ENCODE measurements at regions not wholly inside any gene's neighbourhood (a gene's known extent, or its start where the extent isn't known, plus 50 kb on each side); places are given as distances from the start of the nearest gene placed in this dataset.

GRCh38 chr1:199959775-199960110, 67.8 kb upstream of the NR5A2 start:
- no peak for DNase-seq (ENCODE audit: low spot score)
- Histone ChIP-seq H3K4me1 (ENCODE audit: control insufficient read depth in 1 of 2, low read depth in 2 of 2) (no peaks in the 10 kb centered on the region), H3K27me3 (replicated peaks; ENCODE audit: insufficient read depth) (no peaks in the 10 kb centered on the region), H3K36me3 (no peaks in the 10 kb centered on the region), H3K4me3 (no peak overlapping the region), H3K27ac (no peak overlapping the region), H3K9me3 (no peaks in the 10 kb centered on the region)
- no peak for ATAC-seq (ENCODE audit: insufficient number of reproducible peaks, low FRiP score, low read depth)
- no peak for TF ChIP-seq CTCF (IDR thresholded peaks at IDR 0.05)

- Histone ChIP-seq H3K4me3 (no peak overlapping the region), H3K4me1 (ENCODE audit: control insufficient read depth in 1 of 2, low read depth in 2 of 2) (no peaks in the 10 kb centered on the region), H3K27ac (no peak overlapping the region), H3K27me3 (replicated peaks; ENCODE audit: insufficient read depth) (no peaks in the 10 kb centered on the region), H3K36me3 (no peaks in the 10 kb centered on the region), H3K9me3 (no peaks in the 10 kb centered on the region)
- no peak for ATAC-seq (ENCODE audit: insufficient number of reproducible peaks, low FRiP score, low read depth)
- no peak for DNase-seq (ENCODE audit: low spot score)
- TF ChIP-seq CTCF (IDR thresholded peaks at IDR 0.05) = no peak
Observed at GRCh38 chr1:199970125-199970524, 57.4 kb upstream of the NR5A2 start.

DNA sequence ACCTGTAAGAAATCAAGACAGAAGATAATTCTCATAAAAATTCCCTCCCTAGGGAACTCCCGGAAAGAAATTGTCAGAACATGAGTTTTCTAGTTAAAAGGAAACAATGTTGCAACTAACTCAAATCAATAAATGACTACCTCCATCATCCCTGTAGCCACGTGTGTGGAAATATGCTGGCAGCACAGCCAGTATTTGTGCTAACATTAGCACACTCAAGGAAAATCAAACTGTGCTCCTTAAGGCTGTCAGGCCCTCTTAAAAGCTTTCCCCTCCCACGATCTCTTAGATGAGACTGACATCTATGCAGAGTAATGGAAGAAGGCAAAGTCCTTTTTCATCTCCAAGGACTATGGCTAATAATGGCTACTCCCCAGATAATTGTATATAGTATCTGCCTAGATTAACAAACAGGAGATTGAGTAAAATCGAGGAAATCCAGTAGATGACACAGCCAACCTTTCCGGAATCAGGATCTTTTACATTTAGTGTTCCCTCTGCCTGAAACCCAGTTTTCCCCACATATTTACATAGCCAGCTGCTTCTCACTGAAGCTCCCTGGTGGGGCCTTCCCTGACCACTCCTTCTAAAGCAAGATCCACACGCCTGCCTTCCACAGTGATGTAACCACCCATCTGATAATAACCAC, 50.9 kb upstream of the NR5A2 start:
- H3K4me3 ChIP-seq = no peak overlapping the region

More for the DNA sequence above, 50.9 kb upstream of the NR5A2 start:
- Histone ChIP-seq H3K9me3 (no peaks in the 10 kb centered on the region), H3K27me3 (replicated peaks; ENCODE audit: insufficient read depth) (no peaks in the 10 kb centered on the region), H3K4me1 (ENCODE audit: control insufficient read depth in 1 of 2, low read depth in 2 of 2) (no peaks in the 10 kb centered on the region), H3K27ac (no peak overlapping the region), H3K36me3 (no peaks in the 10 kb centered on the region)
- no peak for DNase-seq (ENCODE audit: low spot score)
- no peak for TF ChIP-seq CTCF (IDR thresholded peaks at IDR 0.05)
- no peak for ATAC-seq (ENCODE audit: insufficient number of reproducible peaks, low FRiP score, low read depth)

All from thoracic aorta (tissue), 2 donors.